NCI-H69 (cell line): ENCODE measurements at regions not wholly inside any gene's neighbourhood (a gene's known extent, or its start where the extent isn't known, plus 50 kb on each side); places are given as distances from the start of the nearest gene placed in this dataset.

Experiments used
- DNase-seq: peaks from one replicate; lab custom pipeline; 2025; lab: John Stamatoyannopoulos, UW

GRCh38 chr1:17904290-17904689, 149.2 kb downstream of the ACTL8 start:
- DNase-seq = peak; percentile 1

- DNase-seq = peak; percentile 1
Observed at GRCh38 chr1:17907999-17908398, 152.9 kb downstream of the ACTL8 start.

DNA sequence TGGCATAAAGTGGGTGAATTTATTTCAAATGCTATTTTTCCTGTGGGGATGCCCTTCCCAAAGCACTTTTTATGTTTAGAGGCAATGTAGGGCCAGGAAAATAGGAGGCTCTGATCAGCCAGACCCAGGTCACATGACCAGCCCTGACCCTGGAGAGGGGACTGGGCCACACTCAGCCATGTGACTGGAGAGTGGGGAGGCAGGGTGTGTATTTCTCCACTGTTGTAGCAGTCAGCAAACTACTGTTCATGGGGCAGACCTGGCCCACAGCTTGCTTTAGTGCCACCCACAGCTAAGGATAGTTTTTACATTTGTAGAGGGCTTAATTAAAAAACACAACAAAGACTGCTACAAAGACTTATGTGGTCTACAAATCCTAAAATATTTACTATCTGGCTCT, 153.8 kb downstream of the ACTL8 start:
- DNase-seq = no peak

DNA sequence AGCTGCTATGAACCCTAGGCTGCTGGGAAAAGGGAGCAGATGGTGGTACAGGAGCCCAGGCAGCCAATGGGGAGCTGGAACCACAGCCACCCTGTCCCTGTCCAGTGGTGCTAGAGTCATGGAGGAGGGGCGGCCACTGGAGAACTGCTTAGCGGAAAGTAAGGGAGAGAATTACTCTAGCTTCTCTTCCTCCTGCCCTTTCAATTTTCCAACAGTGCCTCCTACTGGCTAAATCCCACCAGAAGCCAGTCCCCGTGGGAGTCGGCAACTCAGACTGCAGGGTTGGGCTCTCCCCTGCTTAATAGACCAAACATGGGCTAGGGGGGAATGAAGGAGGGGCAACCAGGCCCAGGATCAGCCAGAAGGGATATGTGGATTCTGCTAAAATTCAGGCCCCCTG, 154.5 kb downstream of the ACTL8 start:
- no peak for DNase-seq

GRCh38 chr1:17911791-17912190, 156.7 kb downstream of the ACTL8 start:
- DNase-seq = no peak

DNA sequence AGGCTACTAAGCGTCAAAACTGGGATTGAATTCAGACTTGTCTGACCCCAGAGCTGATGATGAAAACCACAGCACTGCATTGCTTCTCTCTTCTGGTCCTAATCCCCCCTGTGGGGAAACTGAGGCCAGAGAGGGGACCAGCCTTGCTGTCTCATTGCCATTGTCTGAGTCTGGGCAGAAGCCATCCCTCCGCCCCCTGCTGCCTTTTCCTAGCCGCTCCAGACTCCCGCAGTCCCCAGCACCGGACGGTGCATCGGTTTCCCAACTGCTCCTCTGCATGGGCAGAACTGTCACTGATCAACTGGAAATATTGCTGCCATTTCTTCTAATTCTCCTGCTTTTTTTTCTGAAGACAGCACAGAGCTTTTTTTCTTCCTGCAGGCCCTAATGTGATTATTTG, 157.4 kb downstream of the ACTL8 start:
- DNase-seq = no peak

GRCh38 chr1:17913326-17914115, 158.4 kb downstream of the ACTL8 start:
- DNase-seq = no peak

DNA sequence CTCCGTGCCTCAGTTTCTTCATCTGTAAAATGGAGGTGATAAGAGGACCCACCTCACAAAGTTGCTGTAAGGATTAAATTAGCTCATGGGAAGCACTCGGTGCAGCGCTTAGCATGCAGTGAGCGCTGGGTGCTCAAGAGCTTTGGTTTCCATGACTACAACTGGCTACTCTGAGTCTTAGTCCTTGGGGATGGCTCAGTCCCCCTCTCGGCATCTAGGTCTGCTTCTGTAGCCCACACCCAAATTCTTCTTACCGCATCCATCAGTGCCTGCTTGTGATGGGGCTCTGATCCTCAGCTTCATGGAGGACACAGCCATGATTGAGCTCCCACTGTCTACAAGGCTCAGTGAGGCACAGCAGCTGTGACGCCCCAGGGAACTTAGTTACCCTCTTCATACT, 159.0 kb downstream of the ACTL8 start:
- DNase-seq = no peak

GRCh38 chr1:17914987-17915386, 159.9 kb downstream of the ACTL8 start:
- DNase-seq = no peak

GRCh38 chr1:17915511-17916197, 160.5 kb downstream of the ACTL8 start:
- DNase-seq = no peak

GRCh38 chr1:17916702-17917101, 161.6 kb downstream of the ACTL8 start:
- DNase-seq = no peak

DNA sequence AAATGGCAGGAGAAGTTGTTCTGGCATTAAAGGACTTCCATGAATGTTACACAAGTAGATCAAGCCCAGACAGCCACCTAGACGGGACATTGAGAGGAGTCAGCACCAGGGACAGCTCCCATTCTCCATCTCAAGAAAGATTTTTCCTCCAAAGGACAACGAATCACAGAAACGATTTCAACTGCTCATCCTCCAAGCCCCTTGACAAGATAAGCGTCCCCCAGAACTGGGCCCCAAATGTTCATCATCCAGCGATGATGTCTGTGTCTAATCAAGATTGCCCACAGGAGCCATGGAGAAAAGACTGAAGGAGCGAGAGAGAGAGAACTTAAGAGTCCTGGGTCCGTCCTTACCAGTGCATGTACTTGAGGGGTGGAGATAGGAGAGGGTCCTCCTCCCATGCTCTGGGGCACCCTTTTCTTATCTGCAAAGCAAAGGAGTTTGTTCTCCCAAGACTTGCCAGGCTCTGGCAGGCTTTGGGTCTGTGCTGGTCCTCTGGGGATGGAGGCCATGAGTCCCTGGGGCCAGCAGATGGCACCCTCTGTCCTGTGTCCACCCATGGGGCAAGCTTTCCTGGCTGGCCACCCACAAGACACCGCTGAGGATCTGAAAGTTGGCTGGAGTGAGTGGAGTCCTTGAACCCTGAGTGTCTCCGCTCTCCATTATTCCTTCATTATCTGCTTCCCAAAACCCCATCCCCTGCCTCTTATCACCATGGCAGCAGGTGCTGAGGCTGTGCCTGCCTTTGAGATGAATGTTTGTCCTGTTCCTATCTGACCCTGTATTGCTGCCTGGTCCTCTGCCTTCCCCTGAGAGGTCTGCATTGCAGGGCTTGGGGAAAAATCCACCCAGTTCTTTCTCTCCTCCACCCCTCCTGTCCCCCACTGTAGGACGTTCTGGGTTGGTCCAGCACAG, 164.6 kb downstream of the ACTL8 start:
- DNase-seq = no peak

DNA sequence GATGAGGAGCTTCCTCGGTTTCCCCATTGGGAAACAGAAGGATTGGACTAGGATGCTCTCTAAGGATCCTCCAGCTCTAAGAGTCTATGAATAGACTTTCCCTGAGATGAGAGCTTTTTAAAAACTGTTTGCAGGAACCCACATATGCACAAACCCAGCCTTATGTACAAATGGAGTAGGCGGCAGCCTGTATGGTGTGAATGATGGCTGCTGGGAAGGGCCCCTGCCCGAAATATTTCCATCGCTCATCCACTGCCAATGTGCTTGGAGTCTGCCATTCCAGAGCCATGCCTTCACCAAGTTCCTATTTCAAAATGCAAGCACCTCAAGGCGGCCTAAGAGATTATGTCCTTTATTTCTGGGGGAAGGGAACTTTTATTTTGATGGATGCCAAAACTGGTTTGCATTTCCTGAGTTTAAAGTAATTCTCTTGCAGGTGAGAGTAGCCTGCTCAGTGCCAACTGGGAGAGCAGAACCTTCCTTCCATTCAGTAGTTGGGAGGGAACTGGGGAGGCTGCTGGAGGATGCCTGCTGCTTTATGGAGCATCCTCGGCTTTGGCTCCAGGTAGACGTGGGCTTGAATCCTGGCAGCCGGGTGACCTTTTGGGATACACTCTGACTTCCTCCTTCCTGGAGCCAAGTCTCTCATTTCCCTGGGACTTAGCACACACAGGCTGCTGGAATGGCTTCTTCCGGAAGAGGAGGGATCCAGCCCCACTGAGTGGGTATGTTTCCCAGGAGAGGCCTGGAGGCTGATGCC, 165.9 kb downstream of the ACTL8 start:
- no peak for DNase-seq

DNA sequence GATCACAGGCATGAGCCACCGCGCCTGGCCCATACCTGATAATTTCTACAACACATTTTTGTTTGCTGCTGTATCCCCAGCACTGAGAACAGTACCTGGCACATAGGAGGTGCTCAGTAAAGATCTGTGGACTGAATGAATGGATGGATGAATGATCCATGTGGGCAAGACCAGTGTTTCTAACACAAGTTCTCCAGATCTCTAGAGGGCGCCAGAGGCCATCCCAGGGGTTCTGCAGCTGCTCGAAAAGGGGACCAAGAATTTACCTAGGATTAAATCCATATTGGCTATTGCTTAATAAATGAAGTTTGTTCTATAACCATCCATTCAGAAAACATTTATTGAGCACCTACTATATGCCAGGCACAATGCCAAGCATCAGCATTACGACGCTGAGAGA, 167.7 kb downstream of the ACTL8 start:
- DNase-seq = peak; percentile 58

DNA sequence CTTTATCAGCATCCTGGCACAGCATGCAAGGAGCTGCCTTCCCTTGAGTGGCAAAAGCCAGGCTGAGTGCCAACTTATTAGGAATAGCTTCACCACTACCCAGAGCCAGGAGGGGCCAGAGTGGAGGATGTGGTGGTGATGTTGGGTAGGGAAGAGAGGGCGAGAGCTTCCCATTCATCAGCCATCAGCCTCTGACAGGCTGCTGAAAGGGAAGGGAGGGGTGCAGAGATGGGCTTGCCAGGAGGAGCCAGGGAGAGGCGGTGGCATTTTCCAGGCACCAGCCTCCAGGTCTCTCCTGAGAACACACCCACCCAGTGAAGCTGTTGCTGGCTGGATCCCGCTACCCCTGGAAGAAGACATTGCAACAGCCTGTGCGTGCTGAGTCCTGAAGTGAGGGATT, 168.5 kb downstream of the ACTL8 start:
- DNase-seq = peak; percentile 4

- DNase-seq = no peak
Observed at GRCh38 chr1:17924578-17924977, 169.4 kb downstream of the ACTL8 start.

- no peak for DNase-seq
Observed at GRCh38 chr1:17925290-17926237, 170.4 kb downstream of the ACTL8 start.

DNA sequence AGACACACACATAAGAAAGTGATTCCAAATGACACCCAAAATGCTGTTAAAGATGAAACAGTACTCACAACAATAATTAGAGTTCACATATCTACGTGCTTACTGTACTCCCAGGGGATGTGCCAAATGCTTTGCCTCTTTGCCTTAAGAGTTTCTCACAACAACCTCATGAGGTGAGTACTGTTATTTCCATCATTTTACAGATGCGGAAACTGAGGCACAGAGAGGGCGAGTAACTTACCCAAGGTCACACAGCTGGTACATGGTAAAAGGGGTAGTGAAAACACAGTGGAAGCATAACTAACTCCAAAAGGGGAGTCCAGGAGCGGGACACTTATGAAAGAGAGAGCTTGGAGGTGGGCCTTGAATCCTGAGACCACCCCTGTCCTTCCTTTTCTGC, 171.8 kb downstream of the ACTL8 start:
- DNase-seq = no peak

GRCh38 chr1:17927952-17928351, 172.8 kb downstream of the ACTL8 start:
- no peak for DNase-seq

GRCh38 chr1:17929224-17929623, 174.1 kb downstream of the ACTL8 start:
- no peak for DNase-seq

GRCh38 chr1:17930635-17931034, 175.5 kb downstream of the ACTL8 start:
- no peak for DNase-seq
